Progenitor cell of endocrine pancreas (in vitro differentiated cells): ENCODE measurements at regions not wholly inside any gene's neighbourhood (a gene's known extent, or its start where the extent isn't known, plus 50 kb on each side); places are given as distances from the start of the nearest gene placed in this dataset.

ENCODE experiments used
- DNase-seq: peaks from one replicate; pipeline ENCODE4 v3.0.0; 2021; ENCODE audit warnings: low spot score; ENCODE audit not compliant: unreplicated experiment
- H3K27ac Mint-ChIP-seq: 2 replicates; pipeline ENCODE4 v1.8.0; 2021; ENCODE audit warnings: mild to moderate bottlenecking, moderate library complexity, mixed read lengths
- H3K27me3 Mint-ChIP-seq: 2 replicates; pipeline ENCODE4 v1.8.0; 2021; ENCODE audit warnings: mixed read lengths
- H3K36me3 Mint-ChIP-seq: 2 replicates; pipeline ENCODE4 v1.8.0; 2022; ENCODE audit warnings: mixed read lengths; ENCODE audit not compliant: insufficient read depth
- H3K4me1 Mint-ChIP-seq: 2 replicates; pipeline ENCODE4 v1.8.0; 2021; ENCODE audit warnings: low read depth, mixed read lengths
- H3K4me3 Mint-ChIP-seq: 2 replicates; pipeline ENCODE4 v1.8.0; 2021; ENCODE audit warnings: low read depth, mild to moderate bottlenecking, moderate library complexity, mixed read lengths
- H3K9me3 Mint-ChIP-seq: 2 replicates; pipeline ENCODE4 v1.8.0; 2021; ENCODE audit warnings: low read depth, mixed read lengths
- CTCF ChIP-seq: fragments of 200-600 bp; sonication (generic); IDR thresholded peaks from one replicate; pipeline ENCODE4 v1.5.0; 2021; ENCODE audit warnings: antibody characterized with exemption, mild to moderate bottlenecking; ENCODE audit not compliant: unreplicated experiment

- Mint-ChIP-seq H3K36me3 (peaks cover 5% of the 10 kb centered on the region), H3K27ac (no peak overlapping the region), H3K4me1 (no peaks in the 10 kb centered on the region), H3K4me3 (no peak overlapping the region), H3K27me3 (no peaks in the 10 kb centered on the region), H3K9me3 (peaks cover 24% of the 10 kb centered on the region)
- no peak for DNase-seq
- TF ChIP-seq CTCF = no peak
These were observed 53.8 kb upstream of the C2CD4B start for GRCh38 chr15:62218841-62219240.

GRCh38 chr15:62219799-62220198 lies 54.7 kb upstream of the C2CD4B start:
- H3K4me1 Mint-ChIP-seq = no peaks in the 10 kb centered on the region
- no peaks in the 10 kb centered on the region for H3K27me3 Mint-ChIP-seq
- peaks cover 4% of the 10 kb centered on the region for H3K36me3 Mint-ChIP-seq
- DNase-seq = no peak
- no peak overlapping the region for H3K4me3 Mint-ChIP-seq
- no peak overlapping the region for H3K27ac Mint-ChIP-seq
- no peak for TF ChIP-seq CTCF
- H3K9me3 Mint-ChIP-seq = peaks cover 25% of the 10 kb centered on the region

- Mint-ChIP-seq H3K36me3 (peaks cover 1% of the 10 kb centered on the region), H3K27ac (no peak overlapping the region), H3K4me3 (no peak overlapping the region), H3K27me3 (no peaks in the 10 kb centered on the region), H3K4me1 (no peaks in the 10 kb centered on the region), H3K9me3 (peaks cover 13% of the 10 kb centered on the region)
- no peak for DNase-seq
- no peak for TF ChIP-seq CTCF
These were observed 57.9 kb upstream of the C2CD4B start for GRCh38 chr15:62223020-62223419.

GRCh38 chr15:62228604-62229003 lies 63.5 kb upstream of the C2CD4B start:
- TF ChIP-seq CTCF = no peak
- DNase-seq = no peak

GRCh38 chr15:62231856-62232255 lies 66.8 kb upstream of the C2CD4B start:
- no peaks in the 10 kb centered on the region for H3K36me3 Mint-ChIP-seq
- H3K27ac Mint-ChIP-seq = no peak overlapping the region
- DNase-seq = no peak
- no peak for TF ChIP-seq CTCF
- H3K4me1 Mint-ChIP-seq = peaks cover 6% of the 10 kb centered on the region
- H3K4me3 Mint-ChIP-seq = no peak overlapping the region
- no peaks in the 10 kb centered on the region for H3K27me3 Mint-ChIP-seq
- H3K9me3 Mint-ChIP-seq = peaks cover 3% of the 10 kb centered on the region

More at GRCh38 chr15:62228604-62229003, 63.5 kb upstream of the C2CD4B start:
- H3K9me3 Mint-ChIP-seq = peaks cover 8% of the 10 kb centered on the region
- no peaks in the 10 kb centered on the region for H3K36me3 Mint-ChIP-seq
- no peak overlapping the region for H3K27ac Mint-ChIP-seq
- no peak overlapping the region for H3K4me3 Mint-ChIP-seq
- peaks cover 6% of the 10 kb centered on the region for H3K4me1 Mint-ChIP-seq
- H3K27me3 Mint-ChIP-seq = no peaks in the 10 kb centered on the region
